Activated CD4-positive, alpha-beta T cell treated with anti-CD3 and anti-CD28 coated beads, Interleukin-2, amount 50 U/mL, for 16 hours (primary cell): ENCODE measurements at regions not wholly inside any gene's neighbourhood (a gene's known extent, or its start where the extent isn't known, plus 50 kb on each side); places are given as distances from the start of the nearest gene placed in this dataset.

Experiments
- DNase-seq: peaks from one replicate; pipeline ENCODE4 v3.0.0-alpha.2; 2020

- no peak for DNase-seq
Measured at GRCh38 chr10:42952931-42953683, 123.8 kb upstream of the RET start.

- no peak for DNase-seq
Measured at GRCh38 chr10:42953684-42954674, 122.9 kb upstream of the RET start.

- no peak for DNase-seq
Measured at GRCh38 chr10:42954766-42955492, 121.9 kb upstream of the RET start.

- no peak for DNase-seq
Measured at GRCh38 chr10:42955493-42955889, 121.4 kb upstream of the RET start.

GRCh38 chr10:42956045-42956444, 120.8 kb upstream of the RET start:
- DNase-seq = no peak

- DNase-seq = no peak
Measured at GRCh38 chr10:42958142-42958868, 118.6 kb upstream of the RET start.

- DNase-seq = no peak
Measured at GRCh38 chr10:42959833-42960232, 117.0 kb upstream of the RET start.

- no peak for DNase-seq
Measured at GRCh38 chr10:42960491-42960990, 116.3 kb upstream of the RET start.

GRCh38 chr10:42960991-42961795, 115.7 kb upstream of the RET start:
- no peak for DNase-seq

GRCh38 chr10:42961796-42962109, 115.1 kb upstream of the RET start:
- no peak for DNase-seq

- DNase-seq = no peak
Measured at GRCh38 chr10:42962110-42962901, 114.6 kb upstream of the RET start.

GRCh38 chr10:42962902-42963231, 114.0 kb upstream of the RET start:
- no peak for DNase-seq

- DNase-seq = no peak
Measured at GRCh38 chr10:42963312-42963711, 113.6 kb upstream of the RET start.

GRCh38 chr10:42969147-42969546, 107.7 kb upstream of the RET start:
- DNase-seq = no peak

- DNase-seq = no peak
Measured at GRCh38 chr10:42969909-42970308, 107.0 kb upstream of the RET start.

- DNase-seq = no peak
Measured at GRCh38 chr10:42970451-42971250, 106.2 kb upstream of the RET start.

GRCh38 chr10:42971251-42971599, 105.6 kb upstream of the RET start:
- DNase-seq = no peak

GRCh38 chr10:42972946-42973345, 103.9 kb upstream of the RET start:
- DNase-seq = no peak

- no peak for DNase-seq
Measured at GRCh38 chr10:42973411-42973810, 103.5 kb upstream of the RET start.
